ENCODE measurements at regions not wholly inside any gene's neighbourhood (a gene's known extent, or its start where the extent isn't known, plus 50 kb on each side); places are given as distances from the start of the nearest gene placed in this dataset.

GRCh38 chr1:88560621-88561020 lies 123.5 kb upstream of the PKN2 start:
- TF ChIP-seq CTCF (conservative IDR thresholded peaks at IDR 0.05; ENCODE audit: low read length) (no peak), EZH2phosphoT487 (IDR thresholded peaks at IDR 0.05; ENCODE audit: borderline replicate concordance, low read depth, low read length) (no peak)

Data from OCI-LY7 (cell line).